ENCODE measurements at regions not wholly inside any gene's neighbourhood (a gene's known extent, or its start where the extent isn't known, plus 50 kb on each side); places are given as distances from the start of the nearest gene placed in this dataset.

- TF ChIP-seq EZH2 (IDR thresholded peaks at IDR 0.05; ENCODE audit: low read length, unreplicated experiment) (no peak), CTCF (conservative IDR thresholded peaks at IDR 0.05; ENCODE audit: low read depth, low read length) (no peak)
Measured at GRCh38 chr2:138838851-138839620, 58.8 kb upstream of the NXPH2 start.
